Neural cell (in vitro differentiated cells): ENCODE measurements at regions not wholly inside any gene's neighbourhood (a gene's known extent, or its start where the extent isn't known, plus 50 kb on each side); places are given as distances from the start of the nearest gene placed in this dataset.

Source experiments
- H2AFZ ChIP-seq: fragments of 200-600, 300-800 bp; sonication (generic), shearing (Covaris generic); 2 replicates; pipeline ENCODE4 v1.6.0; 2014; ENCODE audit warnings: low read depth, mild to moderate bottlenecking, antibody characterized with exemption, low read length, moderate library complexity
- H3F3A ChIP-seq: fragments of 200-600 bp; shearing (Covaris generic); 2 replicates; pipeline ENCODE4 v1.6.1; 2016; ENCODE audit warnings: mild to moderate bottlenecking, moderate library complexity, mixed read lengths, antibody characterized with exemption, low read length; ENCODE audit not compliant: insufficient read depth, poor library complexity, severe bottlenecking
- H3K27ac ChIP-seq: fragments of 200-600, 300-800 bp; sonication (generic), shearing (Covaris generic); 2 replicates; pipeline ENCODE4 v1.5.1; 2014; ENCODE audit warnings: mild to moderate bottlenecking, low read length, moderate library complexity
- H3K27me3 ChIP-seq: fragments of 300-800, 200-600 bp; sonication (generic), shearing (Covaris generic); 2 replicates; pipeline ENCODE4 v1.6.0; 2014; ENCODE audit warnings: mild to moderate bottlenecking, low read depth, low read length, moderate library complexity; ENCODE audit not compliant: insufficient read depth
- H3K36me3 ChIP-seq: fragments of 300-800, 200-600 bp; sonication (generic), shearing (Covaris generic); 2 replicates; pipeline ENCODE4 v1.5.1; 2014; ENCODE audit warnings: mild to moderate bottlenecking, antibody characterized with exemption, low read length, moderate library complexity; ENCODE audit not compliant: insufficient read depth
- H3K4me2 ChIP-seq: fragments of 300-800, 200-600 bp; sonication (generic), shearing (Covaris generic); 2 replicates; pipeline ENCODE4 v1.6.0; 2014; ENCODE audit warnings: mild to moderate bottlenecking, low read length
- H3K4me3 ChIP-seq: fragments of 300-800, 200-600 bp; sonication (generic), shearing (Covaris generic); 2 replicates; pipeline ENCODE4 v1.5.1; 2014; ENCODE audit warnings: mild to moderate bottlenecking, low read length, moderate library complexity
- H3K79me2 ChIP-seq: fragments of 200-600 bp; shearing (Covaris generic); replicated peaks from 2 replicates; pipeline ENCODE4 v1.6.0; 2014; ENCODE audit warnings: mild to moderate bottlenecking, low read length, moderate library complexity; ENCODE audit not compliant: insufficient read depth
- H3K9ac ChIP-seq: fragments of 300-800, 200-600 bp; sonication (generic), shearing (Covaris generic); 2 replicates; pipeline ENCODE4 v1.6.1; 2016; ENCODE audit warnings: mild to moderate bottlenecking, low read length, mixed read lengths
- H3K9me2 ChIP-seq: fragments of 200-600 bp; shearing (Covaris generic); 2 replicates; pipeline ENCODE4 v1.6.1; 2016; ENCODE audit warnings: mild to moderate bottlenecking, low read length, mixed read lengths; ENCODE audit not compliant: insufficient read depth
- H3K9me3 ChIP-seq: fragments of 200-600, 300-800 bp; sonication (generic), shearing (Covaris generic); 2 replicates; pipeline ENCODE4 v1.6.1; 2016; ENCODE audit warnings: mild to moderate bottlenecking, mixed run types, low read length, moderate library complexity, mixed read lengths
- H4K20me1 ChIP-seq: fragments of 200-600 bp; shearing (Covaris generic); 2 replicates; pipeline ENCODE4 v1.6.1; 2016; ENCODE audit warnings: mild to moderate bottlenecking, mixed run types; ENCODE audit not compliant: insufficient read depth
- EP300 ChIP-seq: fragments of 450-650 bp; conservative IDR thresholded peaks from 2 replicates; pipeline ENCODE4 v1.6.1; 2014; ENCODE audit warnings: antibody characterized with exemption, mild to moderate bottlenecking, moderate library complexity; ENCODE audit not compliant: poor library complexity, severe bottlenecking
- EZH2 ChIP-seq: fragments of 200-600, 300-800 bp; shearing (Covaris generic), sonication (generic); IDR thresholded peaks from 2 replicates; pipeline ENCODE4 v1.6.1; 2014; ENCODE audit warnings: antibody characterized with exemption, low read length, borderline replicate concordance, mild to moderate bottlenecking; ENCODE audit not compliant: insufficient read depth, poor library complexity, severe bottlenecking
- MXI1 ChIP-seq: fragments of 450-650 bp; conservative IDR thresholded peaks from 2 replicates; pipeline ENCODE4 v1.6.1; 2014; ENCODE audit warnings: antibody characterized with exemption, mild to moderate bottlenecking; ENCODE audit not compliant: poor library complexity, severe bottlenecking
- POLR2AphosphoS5 ChIP-seq: IDR thresholded peaks from 2 replicates; pipeline ENCODE4 v1.6.1; 2012
- RAD21 ChIP-seq: fragments of 450-650 bp; conservative IDR thresholded peaks from 2 replicates; pipeline ENCODE4 v1.6.1; 2014; ENCODE audit warnings: antibody characterized with exemption, mild to moderate bottlenecking, moderate library complexity
- REST ChIP-seq: IDR thresholded peaks from 2 replicates; pipeline ENCODE4 v1.6.1; 2012; ENCODE audit warnings: borderline replicate concordance
- SMC3 ChIP-seq: fragments of 450-650 bp; conservative IDR thresholded peaks from 2 replicates; pipeline ENCODE4 v1.6.1; 2014; ENCODE audit warnings: antibody characterized with exemption, mild to moderate bottlenecking, moderate library complexity; ENCODE audit not compliant: poor library complexity
- TAF1 ChIP-seq: IDR thresholded peaks from 2 replicates; pipeline ENCODE4 v1.6.1; 2012; ENCODE audit warnings: low read depth
- TF ChIP-seq, protein P1 (sequence below): fragments of 450-650 bp; IDR thresholded peaks from 2 replicates; pipeline ENCODE4 v1.5.1; 2014; ENCODE audit warnings: antibody characterized with exemption, mild to moderate bottlenecking, moderate library complexity; ENCODE audit not compliant: poor library complexity, severe bottlenecking

GRCh38 chr10:6787718-6788117, 207.6 kb upstream of the PRKCQ start:
- Histone ChIP-seq H3K79me2 (no peaks in the 10 kb centered on the region), H3K4me3 (no peak overlapping the region), H4K20me1 (no peaks in the 10 kb centered on the region), H3K9ac (no peak overlapping the region), H3K36me3 (no peaks in the 10 kb centered on the region), H3K27ac (no peak overlapping the region), H3K9me3 (no peaks in the 10 kb centered on the region), H3K27me3 (no peaks in the 10 kb centered on the region), H2AFZ (no peak overlapping the region), H3K9me2 (no peaks in the 10 kb centered on the region), H3K4me2 (no peak overlapping the region), H3F3A (no peaks in the 10 kb centered on the region)
- no peak for TF ChIP-seq TAF1
- no peak for TF ChIP-seq SMC3
- no peak for TF ChIP-seq RAD21
- no peak for TF ChIP-seq MXI1
- no peak for TF ChIP-seq EZH2
- no peak for TF ChIP-seq EP300
- TF ChIP-seq POLR2AphosphoS5, result no peak
- TF ChIP-seq, protein P1, sequence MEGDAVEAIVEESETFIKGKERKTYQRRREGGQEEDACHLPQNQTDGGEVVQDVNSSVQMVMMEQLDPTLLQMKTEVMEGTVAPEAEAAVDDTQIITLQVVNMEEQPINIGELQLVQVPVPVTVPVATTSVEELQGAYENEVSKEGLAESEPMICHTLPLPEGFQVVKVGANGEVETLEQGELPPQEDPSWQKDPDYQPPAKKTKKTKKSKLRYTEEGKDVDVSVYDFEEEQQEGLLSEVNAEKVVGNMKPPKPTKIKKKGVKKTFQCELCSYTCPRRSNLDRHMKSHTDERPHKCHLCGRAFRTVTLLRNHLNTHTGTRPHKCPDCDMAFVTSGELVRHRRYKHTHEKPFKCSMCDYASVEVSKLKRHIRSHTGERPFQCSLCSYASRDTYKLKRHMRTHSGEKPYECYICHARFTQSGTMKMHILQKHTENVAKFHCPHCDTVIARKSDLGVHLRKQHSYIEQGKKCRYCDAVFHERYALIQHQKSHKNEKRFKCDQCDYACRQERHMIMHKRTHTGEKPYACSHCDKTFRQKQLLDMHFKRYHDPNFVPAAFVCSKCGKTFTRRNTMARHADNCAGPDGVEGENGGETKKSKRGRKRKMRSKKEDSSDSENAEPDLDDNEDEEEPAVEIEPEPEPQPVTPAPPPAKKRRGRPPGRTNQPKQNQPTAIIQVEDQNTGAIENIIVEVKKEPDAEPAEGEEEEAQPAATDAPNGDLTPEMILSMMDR, result no peak
- TF ChIP-seq REST, result no peak

DNA sequence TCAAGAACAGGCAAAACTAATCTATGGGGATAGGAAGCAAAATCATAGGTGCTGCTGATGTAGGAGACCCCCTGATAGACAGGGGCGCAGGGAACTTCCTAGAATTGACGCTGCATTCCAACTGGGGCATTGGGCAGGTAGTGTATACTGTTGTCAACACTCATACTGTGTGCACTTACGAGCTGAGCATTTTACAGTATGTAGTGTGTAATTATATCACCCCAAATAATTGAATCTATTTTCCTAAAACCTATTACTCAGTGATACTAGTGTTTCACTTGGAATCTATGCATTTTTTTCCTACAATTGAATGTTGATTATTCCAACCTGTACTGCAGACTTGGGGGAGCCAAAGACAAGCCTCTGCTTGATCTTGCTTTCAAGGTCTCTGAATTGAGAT, 207.0 kb upstream of the PRKCQ start:
- Histone ChIP-seq H3K27me3 (no peaks in the 10 kb centered on the region), H3F3A (no peaks in the 10 kb centered on the region), H4K20me1 (no peaks in the 10 kb centered on the region), H3K4me3 (no peak overlapping the region), H3K27ac (no peak overlapping the region), H2AFZ (no peak overlapping the region), H3K9ac (no peak overlapping the region), H3K9me3 (no peaks in the 10 kb centered on the region), H3K9me2 (no peaks in the 10 kb centered on the region), H3K79me2 (no peaks in the 10 kb centered on the region), H3K36me3 (no peaks in the 10 kb centered on the region), H3K4me2 (no peak overlapping the region)
- no peak for TF ChIP-seq MXI1
- TF ChIP-seq TAF1, result no peak
- TF ChIP-seq EZH2, result no peak
- no peak for TF ChIP-seq EP300
- no peak for TF ChIP-seq REST
